HG02870 (cell line): ENCODE measurements at regions not wholly inside any gene's neighbourhood (a gene's known extent, or its start where the extent isn't known, plus 50 kb on each side); places are given as distances from the start of the nearest gene placed in this dataset.
"Not testable (repeated sequence)": the region's sequence is repeated elsewhere in the genome, so short reads cannot be mapped to it uniquely, and the experiment has no call there.

Experiments
- ATAC-seq: cut with Tn5 transposase; IDR thresholded peaks from one replicate; pipeline ENCODE4 v1.9.1; 2021; ENCODE audit warnings: mild to moderate bottlenecking, moderate library complexity; ENCODE audit not compliant: unreplicated experiment

GRCh38 chr3:44111482-44111881, 130.2 kb upstream of the TOPAZ1 start:
- no peak for ATAC-seq

GRCh38 chr3:44114142-44114541, 127.5 kb upstream of the TOPAZ1 start:
- ATAC-seq = no peak

- ATAC-seq = no peak
Measured at GRCh38 chr3:44117239-44117638, 124.4 kb upstream of the TOPAZ1 start.

GRCh38 chr3:44117736-44118135, 124.0 kb upstream of the TOPAZ1 start:
- ATAC-seq = no peak

- ATAC-seq = no peak
Measured at GRCh38 chr3:44120721-44121582, 120.7 kb upstream of the TOPAZ1 start.

- ATAC-seq = no peak
Measured at GRCh38 chr3:44125246-44125645, 116.4 kb upstream of the TOPAZ1 start.

GRCh38 chr3:44125882-44126281, 115.8 kb upstream of the TOPAZ1 start:
- no peak for ATAC-seq

GRCh38 chr3:44128057-44128775, 113.5 kb upstream of the TOPAZ1 start:
- no peak for ATAC-seq

- no peak for ATAC-seq
Measured at GRCh38 chr3:44130249-44130648, 111.4 kb upstream of the TOPAZ1 start.

- no peak for ATAC-seq
Measured at GRCh38 chr3:44132061-44132460, 109.6 kb upstream of the TOPAZ1 start.

- no peak for ATAC-seq
Measured at GRCh38 chr3:44132593-44132992, 109.1 kb upstream of the TOPAZ1 start.

- no peak for ATAC-seq
Measured at GRCh38 chr3:44136421-44136820, 105.3 kb upstream of the TOPAZ1 start.

GRCh38 chr3:44146073-44146472, 95.6 kb upstream of the TOPAZ1 start:
- ATAC-seq = no peak

GRCh38 chr3:44159696-44160300, 81.9 kb upstream of the TOPAZ1 start:
- ATAC-seq = no peak

- ATAC-seq = no peak
Measured at GRCh38 chr3:44160818-44161217, 80.9 kb upstream of the TOPAZ1 start.

GRCh38 chr3:44171891-44172290, 69.8 kb upstream of the TOPAZ1 start:
- no peak for ATAC-seq

- not testable (repeated sequence) for ATAC-seq
Measured at GRCh38 chr3:44172701-44173100, 69.0 kb upstream of the TOPAZ1 start.

- ATAC-seq = no peak
Measured at GRCh38 chr3:44173263-44173662, 68.4 kb upstream of the TOPAZ1 start.

GRCh38 chr3:44175070-44175469, 66.6 kb upstream of the TOPAZ1 start:
- no peak for ATAC-seq

- no peak for ATAC-seq
Measured at GRCh38 chr3:44179246-44179645, 62.4 kb upstream of the TOPAZ1 start.

- ATAC-seq = no peak
Measured at GRCh38 chr3:44184319-44184953, 57.2 kb upstream of the TOPAZ1 start.
